ENCODE measurements at regions not wholly inside any gene's neighbourhood (a gene's known extent, or its start where the extent isn't known, plus 50 kb on each side); places are given as distances from the start of the nearest gene placed in this dataset.
A peak's percentile ranks its signal among the peaks of the same experiment; 100 is the strongest.

GRCh38 chr12:111029305-111029704 lies 108.9 kb upstream of the MYL2 start:
- Histone ChIP-seq H3K9ac (replicated peaks in 1 of 4; ENCODE audit: extremely low read depth in 1 of 4, low read depth in 3 of 4, low read length in 3 of 4) (no peak overlapping the region), H3K79me2 (ENCODE audit: control insufficient read depth in 1 of 2, insufficient read depth in 2 of 2, low read length in 2 of 2) (no peaks in the 10 kb centered on the region), H3K23me2 (ENCODE audit: low read depth, low read length) (no peaks in the 10 kb centered on the region; the same call in 1 of the 2 replicates), H3K18ac (ENCODE audit: extremely low read depth, low read length) (no peak overlapping the region), H3K23ac (ENCODE audit: insufficient read length) (no peak overlapping the region), H2AFZ (ENCODE audit: low read length) (no peak overlapping the region), H4K91ac (replicated peaks; ENCODE audit: insufficient read length, low read length) (no peak overlapping the region), H3K36me3 (ENCODE audit: control insufficient read depth in 2 of 4, insufficient read depth in 4 of 4, low read length in 3 of 4) (no peaks in the 10 kb centered on the region), H2BK20ac (ENCODE audit: low read length) (no peak overlapping the region), H3K27me3 (replicated peaks in 1 of 4; ENCODE audit: control insufficient read depth in 3 of 4, extremely low read depth in 1 of 4, insufficient read depth in 3 of 4, low read length in 3 of 4) (no peaks in the 10 kb centered on the region; a peak in 3 of 7 replicates), H2BK5ac (ENCODE audit: low read depth, low read length) (no peak overlapping the region), H3K27ac (ENCODE audit: low read depth, low read length) (no peak overlapping the region), H4K8ac (ENCODE audit: extremely low read depth, insufficient read depth, low read length) (no peak overlapping the region), H4K20me1 (replicated peaks in 1 of 2; ENCODE audit: control insufficient read depth in 1 of 2, insufficient read depth in 2 of 2, low read length in 2 of 2) (no peaks in the 10 kb centered on the region), H3K4ac (replicated peaks; ENCODE audit: insufficient read length, low read depth, low read length) (no peak overlapping the region), H2BK120ac (replicated peaks; ENCODE audit: low read depth, low read length) (no peak overlapping the region), H2BK12ac (ENCODE audit: low read depth, low read length) (no peak overlapping the region; the same call in 1 of the 2 replicates), H3K9me3 (ENCODE audit: insufficient read depth in 2 of 2, low read depth in 1 of 2, low read length in 1 of 2) (no peaks in the 10 kb centered on the region), H2BK15ac (ENCODE audit: low read length) (no peak overlapping the region; the same call in 1 of the 2 replicates), H3K4me1 (replicated peaks in 1 of 4; ENCODE audit: control insufficient read depth in 3 of 4, insufficient read depth in 4 of 4, low read length in 3 of 4) (peaks cover 0 to 16% (median 6%) of the 10 kb centered on the region in 4 experiments; a peak in 5 of 7 replicates), H3K79me1 (ENCODE audit: low read depth, low read length) (no peaks in the 10 kb centered on the region), H4K5ac (ENCODE audit: insufficient read length, low read depth, low read length) (no peak overlapping the region), H3K14ac (ENCODE audit: insufficient read length) (no peak overlapping the region), H3K56ac (replicated peaks; ENCODE audit: insufficient read length, low read depth, low read length) (no peak overlapping the region), H3K4me2 (ENCODE audit: insufficient read depth in 1 of 2, low read depth in 2 of 2, low read length in 2 of 2) (no peak overlapping the region), H3K4me3 (ENCODE audit: extremely low read depth in 1 of 4, insufficient read depth in 2 of 4, low read depth in 3 of 4, low read length in 4 of 4) (no peak overlapping the region), H2AK5ac (ENCODE audit: low read depth, low read length) (0 out of 2 replicates have a peak overlapping the region, but pooled peaks have one; percentile 28)
- DNase-seq (ENCODE audit: low read depth in 1 of 2, low spot score in 2 of 2) (no peak), FAIRE-seq (no peak)
- CTCF ChIA-PET (ENCODE audit: partially characterized antibody): interaction anchor here (0.5 to 2.6 kb wide), 10 partner anchors 8 to 1084 kb away, joined by 3 to 9 read pairs (median 3); no protein-coding TSS in a partner anchor
- 91% methylated on average over 4 of the region's 4 CpGs; no CpG with 5 or more reads in 1 of the 2 experiments for WGBS, 2 experiments (ENCODE audit: extremely low coverage in 1 of 2, insufficient coverage in 1 of 2, insufficient read length in 1 of 2, insufficient replicate concordance in 2 of 2, low coverage in 1 of 2, low lambda C conversion rate in 2 of 2, missing lambda C conversion rate in 1 of 2)
- TF ChIP-seq SIX5 (IDR thresholded peaks at IDR 0.05; ENCODE audit: low read depth, low read length) (no peak), SUZ12 (IDR thresholded peaks at IDR 0.05; ENCODE audit: low read length) (no peak), RNF2 (IDR thresholded peaks at IDR 0.05; ENCODE audit: borderline replicate concordance, low read depth, low read length, missing control alignments, poor library complexity, severe bottlenecking) (no peak), BACH1 (IDR thresholded peaks at IDR 0.05; ENCODE audit: low read length) (no peak), TCF12 (IDR thresholded peaks at IDR 0.05; ENCODE audit: low read depth, low read length) (no peak), TBP (IDR thresholded peaks at IDR 0.05; ENCODE audit: low read depth, low read length) (no peak), CHD2 (IDR thresholded peaks at IDR 0.05; ENCODE audit: low read length) (no peak), HDAC2 (IDR thresholded peaks at IDR 0.05; ENCODE audit: borderline replicate concordance in 1 of 2, low read depth in 2 of 2, low read length in 2 of 2) (peak in 1 of 2 experiments; percentile 64; a peak in 1 of 4 replicates), ZNF274 (IDR thresholded peaks at IDR 0.05; ENCODE audit: borderline replicate concordance, extremely low read depth, low read length) (no peak), KDM1A (IDR thresholded peaks at IDR 0.05; ENCODE audit: borderline replicate concordance, low read length) (peak; percentile 79; the same call in 1 of the 2 replicates), SP2 (IDR thresholded peaks at IDR 0.05; ENCODE audit: low read length) (no peak)
- POLR2A ChIA-PET (ENCODE audit: partially characterized antibody): interaction anchor here (1.1 to 1.5 kb wide), 2 partner anchors 9 to 107 kb away, joined by 3 to 5 read pairs; no protein-coding TSS in a partner anchor
